OCI-LY3 (cell line): ENCODE measurements at regions not wholly inside any gene's neighbourhood (a gene's known extent, or its start where the extent isn't known, plus 50 kb on each side); places are given as distances from the start of the nearest gene placed in this dataset.

ENCODE experiments used
- EZH2phosphoT487 ChIP-seq: fragments of 200-600 bp; shearing (Covaris generic); IDR thresholded peaks from 2 replicates; pipeline ENCODE4 v1.6.1; 2018; ENCODE audit warnings: antibody characterized with exemption, mixed run types, low read depth
- TF ChIP-seq, protein P1 (sequence below): fragments of 200-600, 300-600 bp; sonication (generic); IDR thresholded peaks from 2 replicates; pipeline ENCODE4 v1.5.1; 2014; ENCODE audit warnings: antibody characterized with exemption, low read length, low read depth

- TF ChIP-seq, protein P1, sequence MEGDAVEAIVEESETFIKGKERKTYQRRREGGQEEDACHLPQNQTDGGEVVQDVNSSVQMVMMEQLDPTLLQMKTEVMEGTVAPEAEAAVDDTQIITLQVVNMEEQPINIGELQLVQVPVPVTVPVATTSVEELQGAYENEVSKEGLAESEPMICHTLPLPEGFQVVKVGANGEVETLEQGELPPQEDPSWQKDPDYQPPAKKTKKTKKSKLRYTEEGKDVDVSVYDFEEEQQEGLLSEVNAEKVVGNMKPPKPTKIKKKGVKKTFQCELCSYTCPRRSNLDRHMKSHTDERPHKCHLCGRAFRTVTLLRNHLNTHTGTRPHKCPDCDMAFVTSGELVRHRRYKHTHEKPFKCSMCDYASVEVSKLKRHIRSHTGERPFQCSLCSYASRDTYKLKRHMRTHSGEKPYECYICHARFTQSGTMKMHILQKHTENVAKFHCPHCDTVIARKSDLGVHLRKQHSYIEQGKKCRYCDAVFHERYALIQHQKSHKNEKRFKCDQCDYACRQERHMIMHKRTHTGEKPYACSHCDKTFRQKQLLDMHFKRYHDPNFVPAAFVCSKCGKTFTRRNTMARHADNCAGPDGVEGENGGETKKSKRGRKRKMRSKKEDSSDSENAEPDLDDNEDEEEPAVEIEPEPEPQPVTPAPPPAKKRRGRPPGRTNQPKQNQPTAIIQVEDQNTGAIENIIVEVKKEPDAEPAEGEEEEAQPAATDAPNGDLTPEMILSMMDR, result no peak
- no peak for TF ChIP-seq EZH2phosphoT487
Measured at GRCh38 chr22:49079027-49079725, 748.5 kb downstream of the BRD1 start.
